Activated gamma-delta T cell (primary cell): ENCODE measurements at regions not wholly inside any gene's neighbourhood (a gene's known extent, or its start where the extent isn't known, plus 50 kb on each side); places are given as distances from the start of the nearest gene placed in this dataset.
"Not testable (repeated sequence)": the region's sequence is repeated elsewhere in the genome, so short reads cannot be mapped to it uniquely, and the experiment has no call there.

Experiments used
- DNase-seq: peaks from one replicate; lab custom pipeline; 2025; lab: John Stamatoyannopoulos, UW

- DNase-seq, result no peak
Measured at GRCh38 chr16:65770752-65771151, 595.7 kb upstream of the CDH5 start.

DNA sequence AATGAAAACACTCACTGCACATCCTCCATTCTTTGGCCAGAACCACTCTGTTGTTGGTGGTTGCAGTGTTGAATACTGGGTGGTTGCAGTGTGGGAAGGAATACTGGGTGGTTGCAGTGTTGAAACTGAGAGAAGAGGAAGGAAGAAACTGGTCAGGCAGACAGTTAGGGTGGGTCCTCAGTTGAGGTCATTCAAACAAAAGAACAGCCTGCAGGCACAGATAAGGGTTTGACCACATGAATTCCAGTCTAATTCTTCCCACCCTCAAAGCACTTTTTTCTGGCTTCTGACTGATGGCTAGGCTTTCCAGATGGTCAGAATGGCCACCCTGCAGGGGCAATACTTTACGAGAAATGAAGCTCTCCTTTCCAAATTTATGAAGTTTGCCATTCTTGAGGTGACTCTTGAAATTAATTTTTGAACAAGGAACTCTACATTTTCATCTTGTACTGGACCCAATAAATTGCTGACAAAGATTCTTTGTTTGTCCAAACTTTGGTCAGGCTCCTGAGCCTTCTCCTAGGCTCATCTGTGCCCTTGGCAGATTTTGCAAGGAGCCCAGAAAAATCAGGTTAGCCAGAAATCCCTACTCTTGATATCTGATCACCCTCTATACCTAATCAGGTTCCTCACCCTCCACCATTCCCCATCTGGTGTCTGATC is 596.6 kb upstream of the CDH5 start:
- no peak for DNase-seq

DNA sequence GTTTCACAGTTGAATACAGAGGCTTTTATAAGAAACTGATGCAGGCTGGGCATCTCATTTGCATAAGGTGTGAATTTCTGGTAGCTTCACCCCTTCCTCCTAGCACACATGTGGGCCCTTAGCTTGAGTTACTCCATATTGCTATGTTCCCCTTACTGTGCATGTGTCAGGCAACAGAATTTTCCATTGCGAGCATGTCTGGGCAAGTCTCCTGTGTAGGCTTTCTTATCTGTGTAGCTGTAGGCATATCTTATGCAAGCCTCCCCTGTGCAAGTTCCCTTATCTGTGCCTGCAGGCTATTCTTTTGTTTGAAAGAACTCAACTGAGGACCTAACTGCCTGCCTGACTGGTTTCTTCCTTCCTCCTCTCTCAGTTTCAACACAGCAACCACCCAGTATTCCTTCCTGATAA is 597.4 kb upstream of the CDH5 start:
- no peak for DNase-seq

DNA sequence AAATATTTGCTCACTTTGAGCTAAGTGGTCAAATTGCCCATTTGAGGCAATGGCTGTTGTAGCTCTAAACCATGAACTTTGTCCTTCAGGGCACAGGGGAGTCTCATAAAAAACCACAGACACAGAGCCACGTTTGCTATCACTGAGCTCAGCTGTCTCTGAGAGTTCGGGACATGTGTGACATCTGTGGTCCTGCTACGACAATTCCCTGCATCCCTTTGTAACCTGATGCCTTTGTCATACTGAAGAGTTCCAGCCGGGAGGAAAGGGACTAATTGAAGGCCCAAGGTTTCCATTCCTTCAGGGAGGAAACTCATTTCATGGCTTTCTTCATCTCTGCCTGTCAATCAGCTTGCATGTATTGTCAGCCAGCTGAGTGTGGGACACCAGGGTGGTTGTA is 599.4 kb upstream of the CDH5 start:
- DNase-seq, result no peak

- DNase-seq, result no peak
Measured at GRCh38 chr16:65763640-65764305, 602.7 kb upstream of the CDH5 start.

GRCh38 chr16:65760874-65761273 is 605.6 kb upstream of the CDH5 start:
- no peak for DNase-seq

GRCh38 chr16:65758620-65759019 is 607.9 kb upstream of the CDH5 start:
- no peak for DNase-seq

GRCh38 chr16:65757064-65757463 is 609.4 kb upstream of the CDH5 start:
- DNase-seq, result no peak

- no peak for DNase-seq
Measured at GRCh38 chr16:65756163-65756562, 610.3 kb upstream of the CDH5 start.

- DNase-seq, result no peak
Measured at GRCh38 chr16:65754820-65755691, 611.4 kb upstream of the CDH5 start.

DNA sequence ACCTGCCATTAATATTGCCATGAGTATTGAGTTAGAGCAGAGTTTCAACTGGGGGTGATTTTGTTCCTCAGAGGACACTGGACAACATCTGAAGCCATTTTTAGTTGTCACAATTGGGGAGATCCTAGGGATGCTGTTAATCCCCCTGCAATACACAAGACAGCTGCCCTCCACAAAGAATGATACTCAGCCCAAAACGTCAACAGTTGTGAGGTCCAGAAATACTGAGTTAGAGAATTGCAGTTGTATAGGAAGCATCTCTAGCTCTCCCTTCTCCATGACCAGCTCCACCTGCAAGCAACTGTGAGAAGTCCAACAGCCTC is 614.0 kb upstream of the CDH5 start:
- DNase-seq, result no peak

DNA sequence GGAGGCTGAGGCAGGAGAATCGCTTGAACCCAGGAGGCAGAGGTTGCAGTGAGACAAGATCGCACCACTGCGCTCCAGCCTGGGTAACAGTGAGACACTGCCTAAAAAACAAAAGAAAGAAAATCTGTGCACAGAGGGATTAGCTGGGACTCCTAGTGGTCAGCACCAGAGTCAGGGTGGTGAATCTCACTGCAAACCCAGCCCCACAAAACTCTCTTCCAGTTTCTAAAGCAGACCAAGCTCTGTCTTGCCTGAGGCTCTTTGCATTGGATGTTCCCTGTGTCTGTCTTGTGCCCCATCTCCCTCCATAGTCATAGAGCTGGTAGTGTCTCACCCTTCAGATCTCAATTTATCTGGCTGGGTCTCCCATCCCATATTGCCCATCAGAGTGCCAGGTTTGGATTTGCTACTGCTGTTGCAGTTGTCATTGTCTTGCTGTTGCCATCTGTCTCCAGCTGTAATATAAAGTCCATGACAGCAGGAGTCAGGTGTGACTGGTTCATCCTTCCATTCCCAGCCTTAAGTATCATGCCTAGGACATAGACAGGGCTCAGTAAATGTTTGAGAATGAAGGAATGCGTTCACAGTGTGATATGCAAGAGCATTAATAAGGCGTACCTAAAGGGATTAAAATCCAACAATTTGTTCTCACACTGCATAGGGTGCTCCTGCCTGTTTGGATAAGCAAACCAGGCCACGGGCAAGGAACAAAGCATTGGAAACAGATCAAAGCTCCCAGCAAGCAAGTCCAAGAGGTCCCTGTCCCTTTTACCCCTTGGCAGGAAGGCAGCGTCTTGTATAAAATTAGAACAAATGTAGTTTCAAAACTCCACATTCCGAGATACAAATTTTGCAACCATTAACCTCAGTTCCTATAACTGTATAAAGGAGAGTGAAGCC is 614.6 kb upstream of the CDH5 start:
- DNase-seq, result no peak

- no peak for DNase-seq
Measured at GRCh38 chr16:65749506-65749905, 617.0 kb upstream of the CDH5 start.

DNA sequence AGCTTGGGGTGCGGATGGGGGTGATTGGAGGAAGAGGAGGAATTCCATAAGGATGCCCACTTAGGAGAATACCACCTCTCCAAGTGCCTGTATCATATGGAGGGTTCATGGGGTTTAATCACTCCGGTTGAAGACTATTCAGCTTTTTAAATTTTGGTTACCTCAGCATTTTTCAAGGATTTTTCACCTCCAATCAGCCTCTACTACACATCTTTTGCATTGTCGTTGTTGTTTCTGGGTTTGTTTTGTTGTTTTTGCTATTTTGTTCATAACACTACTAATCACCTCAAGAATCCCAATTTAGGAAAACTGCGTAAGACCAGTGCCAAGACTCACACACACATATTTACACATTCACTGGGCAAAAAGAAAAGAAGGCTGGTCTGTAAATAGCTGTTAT is 619.5 kb upstream of the CDH5 start:
- no peak for DNase-seq

DNA sequence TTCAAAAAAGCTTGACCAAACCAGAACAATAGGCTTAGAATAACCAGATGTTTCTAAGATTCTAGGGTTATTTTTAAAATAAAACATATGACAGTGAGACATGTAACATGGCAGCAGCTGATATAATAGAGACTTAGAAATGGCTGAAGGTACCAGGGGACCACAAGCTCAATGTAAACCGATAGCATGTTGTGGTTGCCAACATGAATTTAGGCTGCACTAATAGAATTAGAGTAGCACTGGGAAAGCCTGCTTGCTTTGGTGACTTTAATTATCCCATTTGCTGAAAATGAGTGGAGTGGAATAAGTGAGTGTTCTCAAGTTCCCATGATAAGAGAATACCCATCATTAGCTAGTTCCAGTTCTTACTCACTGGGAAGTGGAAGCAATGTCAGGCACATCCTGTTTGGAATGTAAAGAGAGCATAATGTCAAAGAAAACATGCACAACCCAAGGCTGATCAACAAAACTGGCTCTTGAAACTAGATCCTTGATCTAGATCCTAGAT is 621.2 kb upstream of the CDH5 start:
- no peak for DNase-seq

DNA sequence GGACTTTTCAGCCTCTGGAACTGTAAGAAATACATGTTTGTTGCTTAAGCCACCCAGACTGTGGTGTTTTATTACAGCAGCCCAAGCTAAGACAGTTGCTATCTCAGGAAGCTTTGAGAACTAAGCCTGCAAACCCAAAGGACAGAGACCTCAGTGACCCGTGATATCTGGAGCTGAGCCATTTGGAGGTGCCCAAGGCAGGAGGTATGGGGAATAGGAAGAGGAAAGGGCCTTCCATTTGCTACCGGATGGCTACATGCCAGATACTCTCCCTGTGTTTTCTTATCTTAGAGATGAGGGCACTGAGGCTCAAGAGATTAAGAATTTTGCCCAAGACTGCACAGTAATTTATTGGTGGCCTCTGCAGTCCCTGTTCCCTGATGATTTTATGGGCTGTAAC is 622.1 kb upstream of the CDH5 start:
- DNase-seq, result no peak

- DNase-seq, result no peak
Measured at GRCh38 chr16:65743558-65743957, 621.7 kb upstream of the CDH11 start.

DNA sequence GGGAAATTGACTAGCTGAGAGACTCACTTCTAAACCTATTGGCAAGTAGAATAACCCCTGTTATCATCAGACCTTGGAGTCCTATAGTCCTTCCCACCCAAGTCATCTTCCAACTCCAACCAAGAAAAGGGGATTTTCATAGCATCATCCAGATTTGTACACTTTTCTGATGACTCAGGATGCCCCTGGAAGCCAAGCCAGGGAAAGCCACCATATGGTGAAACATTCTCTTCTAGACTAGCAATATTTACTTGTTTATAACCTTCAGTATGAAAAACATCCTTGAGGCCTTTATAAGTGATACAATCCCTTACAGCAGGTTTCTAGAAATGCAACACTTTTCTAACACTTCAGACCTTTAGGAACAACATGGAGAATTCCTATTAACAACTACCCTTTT is 618.8 kb upstream of the CDH11 start:
- no peak for DNase-seq

DNA sequence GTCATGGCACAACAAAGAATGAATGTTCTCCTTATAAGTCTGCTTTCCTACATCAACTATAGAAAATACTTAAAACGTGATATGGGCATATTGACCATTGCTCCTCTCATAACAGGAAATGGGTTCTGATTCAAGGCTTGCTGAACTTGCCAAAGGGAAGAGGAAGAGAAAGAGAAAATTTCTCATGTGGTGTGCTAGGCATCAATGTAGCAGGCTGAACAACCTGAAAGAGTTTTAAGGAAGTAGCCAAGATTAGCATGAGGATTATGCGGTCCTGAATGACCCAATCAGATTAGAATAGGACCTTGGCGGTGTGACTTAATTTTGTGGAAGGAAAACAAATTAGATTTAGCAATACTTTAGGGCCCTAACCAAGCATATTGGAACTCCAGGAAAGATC is 617.7 kb upstream of the CDH11 start:
- DNase-seq, result no peak

DNA sequence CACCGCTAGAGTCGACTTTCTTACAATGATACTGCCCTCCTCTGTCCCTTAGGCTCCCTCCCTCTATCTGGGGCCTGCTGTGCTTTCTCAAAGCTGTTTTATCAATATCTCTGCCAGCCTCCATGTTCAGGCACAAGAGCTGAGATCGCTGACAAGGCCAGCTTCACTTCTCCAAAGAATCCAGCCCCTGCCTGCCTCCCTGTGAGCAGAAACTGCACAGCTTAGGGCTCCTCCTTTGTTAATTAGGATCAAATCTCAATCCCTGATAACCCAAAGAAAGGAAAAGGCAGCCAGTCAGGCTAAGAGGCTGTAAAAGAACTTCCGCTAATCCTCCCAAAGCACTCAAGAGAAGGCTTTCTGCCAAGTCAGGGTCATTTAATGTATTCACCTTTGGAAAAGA is 616.0 kb upstream of the CDH11 start:
- no peak for DNase-seq

DNA sequence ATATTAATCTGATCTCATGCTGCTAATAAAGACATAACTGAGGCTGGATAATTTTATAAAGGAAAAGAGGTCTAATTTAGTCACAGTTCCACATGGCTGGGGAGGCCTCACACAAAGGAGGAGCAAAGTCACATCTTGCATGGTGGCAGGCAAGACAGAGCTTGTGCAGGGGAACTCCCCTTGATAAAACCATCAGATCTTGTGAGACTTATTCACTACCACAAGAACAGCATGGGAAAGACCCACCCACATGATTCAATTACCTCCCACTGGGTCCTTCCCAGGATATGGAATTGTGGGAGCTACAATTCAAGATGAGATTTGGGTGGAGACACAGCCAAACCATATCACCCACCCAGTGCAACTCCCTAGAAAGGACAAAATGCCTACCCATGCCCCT is 613.8 kb upstream of the CDH11 start:
- not testable (repeated sequence) for DNase-seq

DNA sequence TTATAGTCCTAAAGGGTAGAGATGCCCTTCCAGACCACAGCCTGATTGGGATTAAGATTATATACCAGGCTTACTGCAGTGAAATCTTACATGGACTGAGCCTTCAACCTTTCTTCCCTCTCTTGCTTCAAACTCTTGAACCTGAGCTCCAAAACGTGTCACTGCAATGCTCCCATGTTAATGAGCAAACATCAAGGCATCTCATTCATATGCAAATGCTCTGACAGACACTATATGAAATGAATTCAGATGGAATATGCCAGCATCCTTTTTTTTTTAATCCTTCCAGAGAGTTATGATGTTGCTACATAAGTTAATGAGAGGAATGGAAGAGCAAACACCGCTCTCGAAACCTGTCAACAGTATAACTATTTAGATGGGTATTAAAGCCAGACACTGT is 611.9 kb upstream of the CDH11 start:
- no peak for DNase-seq
